ENCODE measurements at regions not wholly inside any gene's neighbourhood (a gene's known extent, or its start where the extent isn't known, plus 50 kb on each side); places are given as distances from the start of the nearest gene placed in this dataset.

DNA sequence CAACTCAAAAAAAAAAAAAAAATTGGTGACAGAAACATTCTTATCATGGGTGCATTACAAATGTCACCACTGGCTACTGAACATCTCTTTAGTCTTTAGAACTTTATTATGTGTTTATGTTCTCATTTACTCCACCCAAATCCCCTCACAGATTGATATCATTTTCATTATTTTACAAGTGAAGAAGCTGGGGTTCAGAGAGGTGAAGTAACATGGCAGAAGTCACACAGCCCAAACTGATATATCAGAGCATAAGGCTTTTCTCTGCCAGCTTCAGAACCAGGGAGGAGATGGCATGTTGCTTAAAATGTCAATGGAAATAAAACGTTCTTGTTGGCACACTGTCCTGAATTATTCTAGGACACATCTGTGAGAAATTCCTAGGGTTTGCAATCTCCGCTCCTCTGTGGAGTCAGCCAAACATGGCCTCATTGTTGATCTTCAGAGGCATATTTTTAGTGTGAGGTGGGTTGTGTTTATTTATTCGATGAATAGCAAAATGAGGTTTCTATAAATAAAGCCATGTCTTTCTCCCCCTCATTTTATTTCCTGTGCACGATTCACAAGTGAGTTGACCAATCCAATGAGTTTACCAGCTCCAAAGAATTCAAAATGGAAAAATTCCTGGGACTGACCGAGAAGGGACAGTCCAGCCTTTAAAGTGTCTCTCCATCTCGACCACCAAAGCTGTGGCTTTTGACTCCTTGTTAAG lies 72.9 kb upstream of the ANO1 start:
- Mint-ChIP-seq H3K27ac (no peak overlapping the region), H3K4me3 (no peak overlapping the region), H3K4me1 (ENCODE audit: unreplicated experiment) (peaks cover under 1% of the 10 kb centered on the region), H3K36me3 (no peaks in the 10 kb centered on the region), H3K9me3 (no peaks in the 10 kb centered on the region), H3K27me3 (peaks cover 10% of the 10 kb centered on the region)
- DNase-seq (ENCODE audit: extremely low spot score, unreplicated experiment), result no peak
- TF ChIP-seq, protein P1, sequence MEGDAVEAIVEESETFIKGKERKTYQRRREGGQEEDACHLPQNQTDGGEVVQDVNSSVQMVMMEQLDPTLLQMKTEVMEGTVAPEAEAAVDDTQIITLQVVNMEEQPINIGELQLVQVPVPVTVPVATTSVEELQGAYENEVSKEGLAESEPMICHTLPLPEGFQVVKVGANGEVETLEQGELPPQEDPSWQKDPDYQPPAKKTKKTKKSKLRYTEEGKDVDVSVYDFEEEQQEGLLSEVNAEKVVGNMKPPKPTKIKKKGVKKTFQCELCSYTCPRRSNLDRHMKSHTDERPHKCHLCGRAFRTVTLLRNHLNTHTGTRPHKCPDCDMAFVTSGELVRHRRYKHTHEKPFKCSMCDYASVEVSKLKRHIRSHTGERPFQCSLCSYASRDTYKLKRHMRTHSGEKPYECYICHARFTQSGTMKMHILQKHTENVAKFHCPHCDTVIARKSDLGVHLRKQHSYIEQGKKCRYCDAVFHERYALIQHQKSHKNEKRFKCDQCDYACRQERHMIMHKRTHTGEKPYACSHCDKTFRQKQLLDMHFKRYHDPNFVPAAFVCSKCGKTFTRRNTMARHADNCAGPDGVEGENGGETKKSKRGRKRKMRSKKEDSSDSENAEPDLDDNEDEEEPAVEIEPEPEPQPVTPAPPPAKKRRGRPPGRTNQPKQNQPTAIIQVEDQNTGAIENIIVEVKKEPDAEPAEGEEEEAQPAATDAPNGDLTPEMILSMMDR (conservative IDR thresholded peaks at IDR 0.05), result no peak

DNA sequence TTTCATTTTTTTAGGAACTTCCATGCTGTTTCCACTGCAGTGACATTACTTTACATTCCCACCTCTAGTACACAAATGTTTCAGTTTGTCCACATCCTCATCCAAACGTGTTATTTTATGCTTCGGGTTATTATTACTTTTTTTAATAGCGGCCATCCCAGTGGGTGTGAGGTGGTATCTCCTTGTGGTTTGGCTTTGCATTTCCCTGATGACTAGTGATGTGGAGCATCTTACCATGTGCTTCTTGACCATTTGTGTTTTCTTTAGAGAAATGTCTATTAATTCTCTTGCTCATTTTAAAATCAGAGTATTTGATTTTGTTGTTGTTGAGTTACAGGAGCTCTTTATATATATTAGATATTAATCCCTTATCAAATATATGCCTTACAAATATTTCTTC lies 70.3 kb upstream of the ANO1 start:
- H3K4me1 Mint-ChIP-seq (ENCODE audit: unreplicated experiment), result no peaks in the 10 kb centered on the region
- H3K9me3 Mint-ChIP-seq, result no peaks in the 10 kb centered on the region
- TF ChIP-seq, protein P1 (conservative IDR thresholded peaks at IDR 0.05), result no peak
- H3K4me3 Mint-ChIP-seq, result no peak overlapping the region
- H3K27me3 Mint-ChIP-seq, result peaks cover 10% of the 10 kb centered on the region
- no peaks in the 10 kb centered on the region for H3K36me3 Mint-ChIP-seq
- no peak overlapping the region for H3K27ac Mint-ChIP-seq
- no peak for DNase-seq (ENCODE audit: extremely low spot score, unreplicated experiment)

DNA sequence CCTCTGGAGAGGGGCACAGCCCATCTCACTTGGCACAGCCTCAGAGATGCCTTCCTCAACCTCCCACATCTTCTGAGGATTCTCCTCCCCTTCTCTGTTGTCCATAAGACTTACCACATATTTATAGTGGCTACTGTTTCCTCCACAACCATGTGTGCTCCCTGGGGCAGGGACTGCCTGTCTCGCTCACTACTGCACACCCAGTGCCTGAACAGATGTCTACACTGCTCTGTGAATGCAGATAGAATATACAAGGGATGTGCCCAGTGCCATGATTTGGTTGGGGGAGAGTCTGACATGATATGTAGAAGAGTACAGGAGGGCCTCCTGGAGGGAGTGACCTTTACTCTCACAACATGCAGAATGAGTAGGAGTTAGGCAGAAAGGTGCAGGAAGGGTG lies 67.3 kb upstream of the ANO1 start:
- no peak for DNase-seq (ENCODE audit: extremely low spot score, unreplicated experiment)
- no peak overlapping the region for H3K27ac Mint-ChIP-seq
- peaks cover 6% of the 10 kb centered on the region for H3K27me3 Mint-ChIP-seq
- no peaks in the 10 kb centered on the region for H3K36me3 Mint-ChIP-seq
- TF ChIP-seq, protein P1 (conservative IDR thresholded peaks at IDR 0.05), result no peak
- no peak overlapping the region for H3K4me3 Mint-ChIP-seq
- H3K9me3 Mint-ChIP-seq, result no peaks in the 10 kb centered on the region
- no peaks in the 10 kb centered on the region for H3K4me1 Mint-ChIP-seq (ENCODE audit: unreplicated experiment)

DNA sequence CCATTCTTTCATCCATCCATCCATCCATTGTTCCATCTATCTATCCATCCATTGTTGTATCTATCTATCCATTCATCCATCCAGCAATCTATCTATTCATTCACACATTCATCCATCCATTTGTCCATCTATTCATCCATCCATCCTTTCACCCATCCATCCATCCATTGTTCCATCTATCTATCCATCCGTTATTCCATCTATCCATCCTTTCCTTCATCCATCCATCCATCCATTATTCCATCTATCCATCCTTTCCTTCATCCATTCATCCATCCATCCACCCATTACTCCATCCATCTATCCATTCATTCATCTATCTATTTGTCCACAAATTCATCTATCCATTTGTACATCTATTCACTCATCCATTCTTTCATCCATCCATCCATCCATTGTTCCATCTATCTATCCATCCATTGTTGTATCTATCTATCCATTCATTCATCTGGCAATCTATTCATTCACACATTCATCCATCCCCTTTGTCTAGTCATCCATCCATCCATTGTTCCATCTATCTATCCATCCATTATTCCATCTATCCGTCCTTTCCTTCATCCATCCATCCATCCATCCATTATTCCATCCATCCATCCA lies 65.9 kb upstream of the ANO1 start:
- no peaks in the 10 kb centered on the region for H3K27me3 Mint-ChIP-seq
- H3K36me3 Mint-ChIP-seq, result no peaks in the 10 kb centered on the region
- TF ChIP-seq, protein P1 (conservative IDR thresholded peaks at IDR 0.05), result no peak
- no peak for DNase-seq (ENCODE audit: extremely low spot score, unreplicated experiment)
- H3K27ac Mint-ChIP-seq, result no peak overlapping the region
- H3K9me3 Mint-ChIP-seq, result no peaks in the 10 kb centered on the region
- H3K4me3 Mint-ChIP-seq, result no peak overlapping the region
- no peaks in the 10 kb centered on the region for H3K4me1 Mint-ChIP-seq (ENCODE audit: unreplicated experiment)

DNA sequence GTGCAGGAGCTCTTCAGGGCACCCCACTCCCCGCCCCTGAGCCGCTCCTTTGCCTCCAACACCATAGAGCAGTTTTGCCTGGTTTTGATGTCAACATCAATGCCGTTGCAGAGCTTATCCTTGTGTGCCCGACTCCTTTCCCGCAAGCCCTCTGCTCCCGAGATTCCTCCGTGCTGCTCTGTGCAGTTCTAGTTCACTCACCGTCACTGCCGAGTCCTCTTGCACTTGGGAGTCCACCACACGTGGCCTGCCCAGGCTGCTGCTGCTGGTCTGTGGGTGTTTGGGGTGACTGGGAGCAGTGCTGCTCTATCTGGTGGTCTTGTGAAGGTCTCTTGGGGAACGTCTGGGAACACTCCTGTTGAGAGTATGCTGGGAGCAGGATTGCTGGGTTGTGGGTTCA lies 63.8 kb upstream of the ANO1 start:
- H3K9me3 Mint-ChIP-seq, result no peaks in the 10 kb centered on the region
- H3K36me3 Mint-ChIP-seq, result no peaks in the 10 kb centered on the region
- H3K27ac Mint-ChIP-seq, result no peak overlapping the region

More for the DNA sequence above, 63.8 kb upstream of the ANO1 start:
- Mint-ChIP-seq H3K4me3 (no peak overlapping the region), H3K4me1 (ENCODE audit: unreplicated experiment) (no peaks in the 10 kb centered on the region), H3K27me3 (no peaks in the 10 kb centered on the region)
- no peak for DNase-seq (ENCODE audit: extremely low spot score, unreplicated experiment)
- TF ChIP-seq, protein P1 (conservative IDR thresholded peaks at IDR 0.05), result no peak
